HG02610 (cell line): ENCODE measurements at regions not wholly inside any gene's neighbourhood (a gene's known extent, or its start where the extent isn't known, plus 50 kb on each side); places are given as distances from the start of the nearest gene placed in this dataset.
"Not testable (repeated sequence)": the region's sequence is repeated elsewhere in the genome, so short reads cannot be mapped to it uniquely, and the experiment has no call there.

Source experiments
- ATAC-seq: cut with Tn5 transposase; IDR thresholded peaks from one replicate; pipeline ENCODE4 v1.9.1; 2021; ENCODE audit warnings: mild to moderate bottlenecking, moderate library complexity; ENCODE audit not compliant: unreplicated experiment

DNA sequence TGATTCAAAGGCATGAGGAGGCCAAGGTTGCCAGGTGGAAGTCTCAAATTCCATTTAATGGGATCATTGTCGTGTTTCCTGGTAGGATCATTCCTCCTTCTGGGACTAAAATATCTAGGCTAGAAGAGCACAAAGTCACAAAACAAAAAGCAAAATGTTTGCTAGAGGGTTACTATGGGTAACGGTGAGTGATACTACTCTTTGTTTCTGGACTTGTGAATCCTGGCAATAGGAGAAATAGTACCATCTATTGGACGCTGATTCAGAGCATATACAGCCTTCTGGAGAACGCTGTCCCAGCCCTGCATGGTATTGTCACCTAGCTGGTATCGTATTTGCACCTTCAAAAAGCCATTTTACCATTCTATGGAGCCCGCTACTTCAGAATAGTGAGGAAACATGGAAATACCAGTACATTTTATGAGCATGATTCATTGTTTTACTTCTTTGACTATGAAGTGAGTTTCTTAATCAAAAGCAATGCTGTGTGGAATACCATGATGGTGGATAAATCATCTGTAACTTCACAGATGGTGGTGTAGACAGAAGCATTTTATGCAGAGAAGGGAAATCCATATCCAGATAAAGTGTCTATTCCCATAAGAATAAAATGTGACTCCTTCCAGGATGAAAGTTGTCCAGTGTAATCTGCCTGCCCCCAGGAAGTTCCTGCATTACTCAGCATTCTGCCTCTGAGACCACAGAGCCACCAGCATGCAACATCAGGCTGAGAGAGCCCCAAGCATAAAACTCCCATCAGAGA lies 361.0 kb downstream of the ETV1 start:
- ATAC-seq = no peak

DNA sequence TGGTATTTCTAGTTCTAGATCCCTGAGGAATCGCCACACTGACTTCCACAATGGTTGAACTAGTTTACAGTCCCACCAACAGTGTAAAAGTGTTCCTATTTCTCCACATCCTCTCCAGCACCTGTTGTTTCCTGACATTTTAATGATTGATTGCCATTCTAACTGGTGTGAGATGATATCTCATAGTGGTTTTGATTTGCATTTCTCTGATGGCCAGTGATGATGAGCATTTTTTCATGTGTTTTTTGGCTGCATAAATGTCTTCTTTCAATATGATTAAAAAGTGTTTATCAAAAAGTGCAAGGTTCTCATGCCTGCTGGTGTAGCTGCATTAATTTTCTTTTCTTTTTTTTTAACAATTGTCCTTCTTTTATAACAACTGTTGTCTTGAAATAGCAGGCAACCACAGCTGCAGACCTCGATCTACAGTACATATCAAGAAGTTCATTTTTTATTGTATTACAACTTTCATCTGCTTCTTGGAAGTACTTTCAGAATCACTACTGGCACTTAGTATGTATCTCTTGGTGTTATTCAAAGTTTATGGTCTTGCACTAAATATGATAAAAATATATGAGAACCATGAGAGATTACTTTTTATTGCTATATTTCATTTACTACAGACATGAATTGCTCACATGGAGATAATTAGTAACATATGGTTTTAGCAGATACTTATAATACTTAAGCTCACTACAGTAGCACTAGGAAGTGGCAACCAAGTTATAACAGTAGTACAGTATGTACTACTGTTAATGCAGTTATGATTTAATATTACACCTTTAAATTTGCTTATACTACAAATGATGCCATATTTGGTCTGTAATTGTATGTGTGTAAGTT lies 358.0 kb downstream of the ETV1 start:
- not testable (repeated sequence) for ATAC-seq

DNA sequence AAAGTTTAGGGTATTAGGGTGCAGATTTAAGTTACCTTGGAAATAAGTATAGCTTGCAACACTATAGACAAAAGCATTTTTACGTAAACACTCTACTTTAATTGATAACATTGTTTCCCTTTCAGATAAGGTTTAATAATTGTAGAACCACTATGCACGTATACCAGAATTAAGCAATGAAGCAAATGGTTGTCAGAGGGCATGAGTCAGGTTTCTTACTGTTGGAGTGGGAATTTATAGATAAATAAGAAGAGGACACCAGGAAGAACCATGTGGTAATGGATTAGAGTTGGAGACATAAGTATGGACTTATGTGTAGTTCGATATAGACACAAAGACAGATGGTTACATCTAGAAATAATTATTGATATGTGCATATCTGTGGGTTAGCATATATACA lies 355.6 kb downstream of the ETV1 start:
- no peak for ATAC-seq

DNA sequence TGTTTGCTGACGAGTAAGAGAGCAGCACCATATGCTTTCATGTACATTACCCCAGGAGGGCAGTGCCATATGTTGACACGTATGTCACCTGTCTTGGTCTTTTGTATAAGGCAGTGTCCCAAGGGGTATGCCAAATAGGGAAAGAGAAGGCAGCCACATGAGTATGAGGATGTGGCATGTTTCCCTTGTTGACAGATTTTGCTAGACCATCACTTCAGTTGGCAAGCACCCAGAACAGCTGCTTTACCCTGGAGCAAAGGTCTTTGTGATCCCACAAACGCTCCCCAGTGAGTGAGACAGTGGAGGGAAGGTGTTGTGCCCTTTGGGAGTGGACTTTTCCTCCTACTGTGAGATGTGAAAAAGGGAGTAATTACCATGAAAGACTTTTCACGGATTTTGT lies 350.1 kb downstream of the ETV1 start:
- no peak for ATAC-seq

- no peak for ATAC-seq
These were observed 347.8 kb downstream of the ETV1 start for GRCh38 chr7:13641714-13642113.

DNA sequence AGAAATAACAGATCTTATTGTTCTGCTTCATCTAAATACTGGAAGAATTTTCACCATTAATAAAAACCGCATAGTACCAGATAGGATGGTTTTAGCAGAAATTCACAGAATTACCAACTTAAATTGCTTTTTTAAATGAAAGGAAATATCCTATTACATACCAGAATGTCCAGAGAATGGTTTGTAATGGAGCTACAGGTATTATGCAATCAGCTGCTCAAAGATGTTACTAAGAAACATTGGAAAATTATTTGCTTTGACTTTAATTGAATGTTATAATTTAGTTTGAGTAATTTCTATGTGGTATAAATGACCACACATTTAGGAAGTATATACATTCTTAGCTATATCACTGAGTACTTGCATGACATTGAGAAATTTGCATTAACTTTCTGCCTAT lies 338.3 kb downstream of the ETV1 start:
- ATAC-seq = no peak

DNA sequence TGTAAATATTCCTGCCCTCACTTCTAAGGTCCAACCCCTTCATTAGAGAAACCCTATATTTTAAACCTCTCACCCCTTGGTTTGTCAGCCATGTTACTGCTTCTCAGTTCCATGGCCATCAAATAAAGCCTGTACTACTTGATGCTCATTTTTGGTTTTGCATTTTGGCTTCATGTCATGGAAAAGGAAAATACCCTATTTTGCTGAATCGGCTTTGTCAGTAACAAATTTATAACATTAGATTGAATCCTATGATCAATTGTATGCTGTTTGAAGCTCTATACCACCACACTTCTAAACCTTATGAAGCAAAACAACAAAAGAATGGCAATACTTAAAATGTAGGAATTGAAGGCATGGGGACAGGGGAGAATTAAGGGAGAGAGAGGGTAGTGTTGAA lies 333.1 kb downstream of the ETV1 start:
- ATAC-seq = no peak

GRCh38 chr7:13673290-13673689 lies 316.2 kb downstream of the ETV1 start:
- no peak for ATAC-seq

DNA sequence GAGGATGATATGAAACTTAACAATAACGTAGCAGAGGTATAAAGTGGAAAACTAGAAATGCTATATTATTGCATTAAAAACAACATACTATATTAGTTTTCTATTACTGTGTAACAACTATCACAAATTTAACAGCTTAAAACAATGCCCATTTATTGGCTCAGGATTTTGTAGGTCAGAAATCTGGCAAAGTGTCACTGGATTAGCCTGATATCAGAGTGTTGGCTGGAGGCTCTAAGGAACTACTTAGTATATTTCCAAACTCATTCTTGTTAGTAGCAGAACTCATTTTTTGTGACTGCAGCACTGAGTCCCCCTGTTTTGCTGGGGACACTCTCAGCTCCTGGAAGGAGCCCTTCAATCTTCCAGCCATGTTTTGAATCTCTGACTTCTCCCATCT lies 306.8 kb downstream of the ETV1 start:
- no peak for ATAC-seq

DNA sequence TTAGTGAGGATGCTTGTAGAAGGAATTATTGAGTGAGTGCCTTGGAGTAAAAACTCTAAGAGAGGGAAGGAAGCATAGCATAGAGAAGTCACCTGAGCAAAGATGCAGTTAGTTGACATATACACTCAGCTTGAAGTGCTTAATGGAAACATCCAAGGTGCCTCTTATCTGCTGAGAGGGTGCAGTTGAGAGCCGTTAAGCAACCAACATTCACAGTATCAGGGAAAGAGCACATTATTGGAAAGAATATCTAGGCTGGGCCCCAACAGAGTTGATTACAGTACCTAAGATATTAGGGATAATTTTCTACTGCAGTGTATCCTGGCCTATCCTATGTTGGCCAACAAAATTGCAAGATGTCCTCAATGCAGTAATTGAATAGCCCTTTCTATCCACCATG lies 302.0 kb downstream of the ETV1 start:
- no peak for ATAC-seq

GRCh38 chr7:13692548-13692947 lies 296.9 kb downstream of the ETV1 start:
- ATAC-seq = no peak

GRCh38 chr7:13702251-13702650 lies 287.2 kb downstream of the ETV1 start:
- ATAC-seq = no peak

DNA sequence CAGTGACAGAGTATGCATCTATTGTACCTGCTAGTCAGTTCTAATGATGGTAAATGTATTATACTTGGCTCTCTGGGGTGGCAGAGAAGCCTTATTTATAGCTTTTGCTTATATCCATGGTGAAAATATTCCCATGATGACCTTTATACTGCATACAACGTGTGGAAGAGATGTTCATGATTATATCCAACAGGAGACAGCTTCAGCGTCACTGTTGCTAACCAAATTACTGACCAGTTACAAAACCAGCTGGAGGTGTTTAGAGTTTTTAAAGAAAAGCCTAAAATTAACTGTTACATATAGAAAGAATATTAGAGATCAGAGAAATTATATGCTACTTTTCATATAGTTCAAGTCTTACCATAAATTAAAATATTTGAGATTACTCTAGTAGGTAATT lies 280.8 kb downstream of the ETV1 start:
- ATAC-seq = no peak

DNA sequence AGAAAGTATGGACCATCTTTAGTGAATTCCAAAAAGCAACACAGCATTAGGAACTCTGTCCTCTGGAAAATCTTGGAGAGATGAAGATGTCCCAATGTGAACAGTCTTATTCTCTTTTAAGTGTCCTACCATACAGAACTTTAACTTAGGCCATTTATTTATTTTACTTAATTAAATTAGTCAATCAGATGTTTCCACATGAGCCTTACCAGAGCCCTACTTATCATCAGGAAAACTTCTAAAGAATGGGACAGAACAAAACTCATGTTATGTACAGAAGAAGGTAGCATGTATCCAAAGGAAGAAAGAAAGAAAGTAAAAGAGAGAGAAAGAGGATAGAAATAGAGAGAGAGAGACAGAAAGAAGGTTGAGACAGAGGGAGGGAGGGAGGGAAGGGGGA lies 276.4 kb downstream of the ETV1 start:
- no peak for ATAC-seq

DNA sequence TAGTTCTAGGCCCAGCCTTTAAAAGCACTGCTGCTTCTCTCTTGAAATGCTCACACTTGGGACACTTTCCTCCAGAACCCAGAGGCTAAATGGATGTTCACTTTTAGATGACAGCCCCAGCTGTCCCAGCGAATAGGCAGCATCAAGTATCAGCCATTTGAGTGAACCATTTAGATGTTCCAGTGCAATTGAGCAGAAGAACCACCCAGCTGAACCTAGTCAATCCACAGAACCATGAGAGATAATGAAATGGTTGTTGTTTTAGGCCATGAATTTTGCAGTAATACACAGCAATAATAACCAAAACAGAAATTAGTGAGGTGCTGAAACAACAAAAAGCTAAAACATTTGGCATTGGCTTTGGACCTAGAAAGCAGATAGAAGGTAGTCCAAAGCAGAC lies 273.9 kb downstream of the ETV1 start:
- no peak for ATAC-seq

DNA sequence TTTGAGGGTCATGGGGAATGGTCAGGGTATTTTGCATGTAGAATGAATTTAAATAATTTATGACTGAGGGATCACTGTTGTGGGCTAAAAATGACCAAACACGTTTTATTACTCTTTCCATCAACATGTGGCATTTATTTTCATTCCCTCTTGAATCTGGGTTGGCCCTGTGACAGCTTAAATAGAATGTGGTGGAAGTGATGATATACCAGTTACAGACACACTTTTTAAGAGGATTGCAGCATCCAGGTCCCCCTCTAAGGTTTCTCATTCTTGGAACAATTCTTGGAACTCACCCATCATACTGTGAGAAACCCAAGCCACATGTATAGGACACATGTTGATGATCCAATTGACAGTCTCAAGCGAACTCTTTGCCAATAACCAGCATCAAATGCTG lies 272.4 kb downstream of the ETV1 start:
- no peak for ATAC-seq

DNA sequence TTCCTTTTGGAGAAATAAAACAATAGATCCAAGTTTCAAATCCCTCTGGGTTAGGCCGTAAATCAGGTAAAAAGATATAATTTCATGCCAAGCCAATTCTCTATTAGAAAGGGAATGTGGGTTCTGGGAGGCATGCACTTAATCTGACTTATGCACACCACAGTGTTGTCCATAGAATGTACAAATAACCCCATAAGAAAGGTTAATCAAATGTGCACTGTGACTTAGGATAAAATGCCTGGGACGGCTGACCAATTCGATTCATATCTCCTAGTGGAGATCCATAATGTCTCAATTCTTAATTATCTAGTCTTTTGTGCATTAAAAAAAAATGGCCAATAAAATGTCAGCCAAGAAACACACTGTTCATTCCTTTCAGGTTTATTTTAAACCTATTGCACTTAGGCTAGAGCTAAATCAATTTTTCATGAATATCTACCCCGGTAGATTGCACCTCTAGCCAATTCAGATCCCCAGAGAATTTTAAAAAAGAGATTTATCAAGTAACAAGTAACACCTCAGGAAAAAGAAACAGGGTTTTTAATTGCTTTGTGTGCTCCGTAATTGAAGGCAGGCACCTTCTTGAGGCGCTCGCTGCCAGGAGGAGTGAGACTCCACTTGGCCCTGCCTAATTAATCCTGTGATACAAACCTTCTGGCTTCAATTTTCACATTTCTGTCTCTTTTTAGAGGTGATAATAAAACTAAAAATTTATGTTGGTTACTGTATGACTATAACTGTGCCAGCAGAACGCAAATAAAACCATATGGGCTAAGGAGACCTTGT lies 265.1 kb downstream of the ETV1 start:
- ATAC-seq = no peak

GRCh38 chr7:13724977-13725566 lies 264.4 kb downstream of the ETV1 start:
- ATAC-seq = no peak

- ATAC-seq = no peak
These were observed 263.9 kb downstream of the ETV1 start for GRCh38 chr7:13725591-13725990.

DNA sequence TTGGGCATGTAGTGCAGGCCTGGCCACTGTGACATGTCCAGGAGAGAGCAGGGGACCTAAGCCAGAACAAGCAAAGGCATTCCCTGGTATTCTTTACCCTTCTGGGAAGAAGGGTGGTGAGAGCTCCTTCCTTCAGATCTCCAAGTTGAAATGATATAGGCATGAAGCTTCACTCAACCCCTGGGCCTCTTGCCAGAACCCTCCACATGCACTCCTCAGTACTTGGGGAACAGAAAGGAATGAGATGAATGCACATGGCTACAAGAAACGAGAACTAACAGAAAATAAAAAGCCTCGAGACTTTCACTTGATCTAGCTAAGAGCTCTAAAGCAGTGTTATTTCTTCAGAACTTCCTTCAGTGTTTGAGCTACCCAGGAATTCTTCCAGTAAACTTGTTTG lies 262.2 kb downstream of the ETV1 start:
- no peak for ATAC-seq

- no peak for ATAC-seq
These were observed 261.7 kb downstream of the ETV1 start for GRCh38 chr7:13727751-13728150.
